ENCODE measurements at regions not wholly inside any gene's neighbourhood (a gene's known extent, or its start where the extent isn't known, plus 50 kb on each side); places are given as distances from the start of the nearest gene placed in this dataset.

DNA sequence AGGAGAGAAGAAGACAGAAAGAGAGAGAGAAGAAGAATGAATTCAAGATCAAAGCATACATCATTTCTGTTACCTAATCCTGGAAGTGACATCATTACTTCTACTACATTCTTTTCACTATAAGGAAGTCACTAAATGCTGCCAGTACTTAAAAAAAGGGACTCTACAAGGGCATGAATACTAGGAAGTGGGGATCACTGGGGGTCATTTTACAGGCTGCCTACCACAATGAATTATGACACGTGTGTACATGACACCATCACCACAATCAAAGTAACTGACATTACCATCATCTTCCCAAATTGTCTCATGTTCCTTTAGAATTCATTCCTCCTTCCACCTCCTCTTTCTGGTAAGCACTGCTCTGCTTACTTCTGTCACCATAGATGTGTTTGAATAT lies 227.0 kb downstream of the CPE start:
- intact Hi-C loops (cut with DNase I; ENCODE audit: low total_unique reads), result no loop called here
- TF ChIP-seq POLR2A (IDR thresholded peaks at IDR 0.05), result no peak
- TF ChIP-seq, protein P1, sequence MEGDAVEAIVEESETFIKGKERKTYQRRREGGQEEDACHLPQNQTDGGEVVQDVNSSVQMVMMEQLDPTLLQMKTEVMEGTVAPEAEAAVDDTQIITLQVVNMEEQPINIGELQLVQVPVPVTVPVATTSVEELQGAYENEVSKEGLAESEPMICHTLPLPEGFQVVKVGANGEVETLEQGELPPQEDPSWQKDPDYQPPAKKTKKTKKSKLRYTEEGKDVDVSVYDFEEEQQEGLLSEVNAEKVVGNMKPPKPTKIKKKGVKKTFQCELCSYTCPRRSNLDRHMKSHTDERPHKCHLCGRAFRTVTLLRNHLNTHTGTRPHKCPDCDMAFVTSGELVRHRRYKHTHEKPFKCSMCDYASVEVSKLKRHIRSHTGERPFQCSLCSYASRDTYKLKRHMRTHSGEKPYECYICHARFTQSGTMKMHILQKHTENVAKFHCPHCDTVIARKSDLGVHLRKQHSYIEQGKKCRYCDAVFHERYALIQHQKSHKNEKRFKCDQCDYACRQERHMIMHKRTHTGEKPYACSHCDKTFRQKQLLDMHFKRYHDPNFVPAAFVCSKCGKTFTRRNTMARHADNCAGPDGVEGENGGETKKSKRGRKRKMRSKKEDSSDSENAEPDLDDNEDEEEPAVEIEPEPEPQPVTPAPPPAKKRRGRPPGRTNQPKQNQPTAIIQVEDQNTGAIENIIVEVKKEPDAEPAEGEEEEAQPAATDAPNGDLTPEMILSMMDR (IDR thresholded peaks at IDR 0.05), result no peak
- 67 to 70% methylated on average over 1 of the region's 1 CpG for WGBS, 2 donors
- H3K4me3 ChIP-seq (ENCODE audit: low read depth, poor library complexity, severe bottlenecking), result no peak overlapping the region
- no peak for DNase-seq (ENCODE audit: low spot score in 2 of 2)

DNA sequence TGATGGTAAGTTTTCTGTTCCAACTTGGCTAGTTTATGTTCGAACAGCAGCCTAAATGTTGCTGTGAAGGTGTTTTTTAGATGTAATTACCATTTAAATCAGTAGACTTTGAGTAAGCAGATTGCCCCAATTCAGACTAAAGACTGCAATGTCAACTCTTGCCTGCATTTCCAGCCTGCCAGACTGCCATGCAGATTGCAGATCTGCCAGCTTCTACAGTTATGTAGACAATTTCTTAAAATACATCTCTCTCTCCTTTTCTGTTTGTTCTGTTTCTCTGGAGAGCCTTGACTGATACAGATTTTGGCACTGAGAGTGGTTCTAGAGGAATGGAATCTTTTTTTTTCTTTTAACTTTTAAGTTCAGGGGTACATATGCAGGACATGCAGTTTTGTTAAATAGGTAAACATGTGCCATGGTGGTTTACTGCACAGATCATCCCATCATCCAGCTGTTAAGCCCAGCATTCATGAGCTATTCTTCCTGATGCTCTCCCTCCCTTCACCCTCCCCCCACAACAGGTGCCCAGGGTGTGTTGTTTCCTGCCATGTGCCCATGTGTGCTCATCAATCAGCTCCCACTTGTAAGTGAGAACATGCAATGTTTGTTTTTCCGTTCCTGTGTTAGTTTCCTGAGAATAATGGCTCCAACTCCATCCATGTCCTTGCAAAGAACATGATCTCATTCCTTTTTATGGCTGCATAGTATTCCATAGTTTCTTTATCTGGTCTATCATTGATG lies 227.8 kb downstream of the CPE start:
- no peak for DNase-seq (ENCODE audit: low spot score in 2 of 2)
- no peak for TF ChIP-seq POLR2A (IDR thresholded peaks at IDR 0.05)
- TF ChIP-seq, protein P1 (IDR thresholded peaks at IDR 0.05), result no peak
- intact Hi-C loops (cut with DNase I; ENCODE audit: low total_unique reads), result no loop called here
- H3K4me3 ChIP-seq (ENCODE audit: low read depth, poor library complexity, severe bottlenecking), result no peak overlapping the region
- WGBS, 2 donors, result 70 to 72% methylated on average over 2 of the region's 2 CpGs

DNA sequence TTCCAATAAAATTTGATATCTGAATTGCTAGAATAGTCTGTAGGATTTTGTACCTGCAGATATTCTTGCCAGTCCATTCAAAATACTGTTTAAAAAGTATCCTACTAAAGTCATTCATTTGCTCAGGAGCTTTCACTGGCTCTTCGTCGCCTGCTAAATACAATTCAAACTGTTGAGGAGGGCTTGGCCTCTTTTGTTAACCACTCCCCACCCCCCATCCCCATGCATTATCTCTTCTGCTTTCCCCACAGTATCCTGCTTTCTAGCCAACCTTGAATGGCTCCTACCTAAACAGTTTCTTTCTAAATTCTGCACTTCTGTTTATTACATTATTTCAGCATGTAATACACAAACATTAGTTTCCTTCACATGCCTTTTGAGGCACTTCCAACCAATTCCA lies 230.8 kb downstream of the CPE start:
- TF ChIP-seq, protein P1 (IDR thresholded peaks at IDR 0.05), result no peak
- no peak for TF ChIP-seq POLR2A (IDR thresholded peaks at IDR 0.05)
- WGBS, 2 donors, result 91 to 97% methylated on average over 2 of the region's 2 CpGs
- DNase-seq (ENCODE audit: low spot score in 2 of 2), result no peak

DNA sequence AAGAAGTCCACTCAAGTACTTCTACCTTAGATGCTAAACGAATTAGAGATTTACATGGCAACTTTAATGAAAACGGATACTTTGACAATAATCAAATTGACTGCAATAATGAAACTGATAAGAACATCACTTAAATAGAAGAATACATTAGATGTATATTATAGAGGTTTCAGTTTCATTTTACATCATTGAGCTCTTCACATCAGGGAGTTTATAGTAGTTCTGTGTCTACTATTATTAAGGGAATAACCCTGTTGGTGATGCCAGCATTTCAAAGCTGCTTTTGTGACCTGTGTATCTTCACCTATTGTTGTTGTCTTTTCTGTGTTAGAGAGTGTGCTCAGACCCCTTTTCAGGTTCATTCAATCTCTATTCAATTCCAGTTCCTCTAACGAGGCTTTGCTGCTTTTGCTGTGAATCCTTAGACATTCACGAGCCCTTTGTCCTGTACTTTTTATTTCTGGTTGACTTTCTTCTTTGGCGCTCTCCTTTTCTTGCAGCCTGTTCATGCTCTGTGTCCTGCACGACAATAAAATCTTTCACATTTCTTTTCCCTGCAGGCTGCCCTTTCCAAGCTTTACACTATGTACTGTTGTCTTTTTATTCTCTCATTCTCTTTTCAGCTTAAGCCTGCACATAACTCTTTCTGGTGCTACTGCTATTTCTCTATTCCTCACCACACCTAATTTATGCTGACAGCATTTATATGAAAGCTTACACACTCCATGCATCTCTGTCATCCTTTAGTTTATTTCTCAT lies 232.1 kb downstream of the CPE start:
- DNase-seq (ENCODE audit: low spot score in 2 of 2), result no peak
- H3K4me3 ChIP-seq (ENCODE audit: low read depth, poor library complexity, severe bottlenecking), result no peak overlapping the region
- whole genome bisulfite sequencing, 2 donors, result 75 to 78% methylated on average over 6 of the region's 6 CpGs
- intact Hi-C loops (cut with DNase I; ENCODE audit: low total_unique reads), result no loop called here
- TF ChIP-seq, protein P1 (IDR thresholded peaks at IDR 0.05), result no peak
- TF ChIP-seq POLR2A (IDR thresholded peaks at IDR 0.05), result no peak

More for the DNA sequence above, 230.8 kb downstream of the CPE start:
- no peak overlapping the region for H3K4me3 ChIP-seq (ENCODE audit: low read depth, poor library complexity, severe bottlenecking)
- intact Hi-C loops (cut with DNase I; ENCODE audit: low total_unique reads), result no loop called here

DNA sequence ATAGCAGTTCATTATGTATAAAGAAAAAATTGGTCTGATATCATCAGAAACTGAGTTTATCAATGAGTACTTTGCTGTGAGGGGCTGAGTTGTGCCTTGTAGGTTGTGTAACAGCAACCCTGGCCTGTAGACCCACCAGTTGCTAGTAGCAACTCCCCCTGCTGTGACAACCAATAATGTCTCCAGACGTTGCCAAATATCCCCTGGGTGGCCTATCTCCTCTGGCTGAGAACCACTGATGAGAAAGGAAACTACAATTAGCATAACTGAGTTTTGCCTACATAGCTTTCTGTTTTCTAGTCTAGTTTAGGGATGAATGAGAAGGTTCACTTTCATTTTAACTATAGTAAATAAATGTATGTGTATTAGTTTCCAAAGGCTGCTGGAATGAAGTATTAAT lies 234.1 kb downstream of the CPE start:
- intact Hi-C loops (cut with DNase I; ENCODE audit: low total_unique reads), result no loop called here
- 29 to 38% methylated on average over 1 of the region's 1 CpG for WGBS, 2 donors
- no peak for TF ChIP-seq POLR2A (IDR thresholded peaks at IDR 0.05)
- TF ChIP-seq, protein P1 (IDR thresholded peaks at IDR 0.05), result no peak
- DNase-seq (ENCODE audit: low spot score in 2 of 2), result no peak
- H3K4me3 ChIP-seq (ENCODE audit: low read depth, poor library complexity, severe bottlenecking), result no peak overlapping the region

Measured in lower leg skin (tissue), 4 donors.